ENCODE measurements at regions not wholly inside any gene's neighbourhood (a gene's known extent, or its start where the extent isn't known, plus 50 kb on each side); places are given as distances from the start of the nearest gene placed in this dataset.

GRCh38 chr3:43166406-43166805 lies 60.5 kb upstream of the POMGNT2 start:
- 63 to 68% methylated on average over 1 of the region's 1 CpG for WGBS, 2 donors
- DNase-seq (ENCODE audit: low spot score in 2 of 2): no peak

GRCh38 chr3:43165786-43166185 lies 59.9 kb upstream of the POMGNT2 start:
- TF ChIP-seq CTCF (IDR thresholded peaks at IDR 0.05): no peak
- H3K4me1 ChIP-seq: peaks cover 0 to 12% (median 3%) of the 10 kb centered on the region in 4 donors
- no peak overlapping the region for H3K4me3 ChIP-seq
- peaks cover 0 to 19% (median 1%) of the 10 kb centered on the region in 4 donors for H3K9me3 ChIP-seq
- H3K36me3 ChIP-seq: no peaks in the 10 kb centered on the region
- H3K27ac ChIP-seq: no peak overlapping the region
- WGBS, 2 donors: 79 to 85% methylated on average over 3 of the region's 3 CpGs
- no peak for DNase-seq (ENCODE audit: low spot score in 2 of 2)
- H3K27me3 ChIP-seq: no peaks in the 10 kb centered on the region

More at GRCh38 chr3:43166406-43166805, 60.5 kb upstream of the POMGNT2 start:
- TF ChIP-seq EP300 (IDR thresholded peaks at IDR 0.05): no peak
- no peak for TF ChIP-seq POLR2A (IDR thresholded peaks at IDR 0.05)
- no peak for TF ChIP-seq CTCF (IDR thresholded peaks at IDR 0.05)
- no peak overlapping the region for H3K27ac ChIP-seq
- H3K9me3 ChIP-seq: peaks cover 0 to 19% (median 1%) of the 10 kb centered on the region in 4 donors
- H3K4me1 ChIP-seq: peaks cover 0 to 12% (median 3%) of the 10 kb centered on the region in 4 donors
- H3K36me3 ChIP-seq: no peaks in the 10 kb centered on the region
- no peaks in the 10 kb centered on the region for H3K27me3 ChIP-seq
- no peak overlapping the region for H3K4me3 ChIP-seq

GRCh38 chr3:43163895-43164493 lies 58.1 kb upstream of the POMGNT2 start:
- Histone ChIP-seq H3K36me3 (no peaks in the 10 kb centered on the region), H3K4me1 (peaks cover 0 to 12% (median 3%) of the 10 kb centered on the region in 4 donors), H3K27ac (no peak overlapping the region), H3K9me3 (peaks cover 0 to 19% (median 1%) of the 10 kb centered on the region in 4 donors), H3K4me3 (no peak overlapping the region), H3K27me3 (no peaks in the 10 kb centered on the region)
- 81 to 85% methylated on average over 8 of the region's 9 CpGs for whole genome bisulfite sequencing, 2 donors
- no peak for TF ChIP-seq CTCF (IDR thresholded peaks at IDR 0.05)
- no peak for TF ChIP-seq EP300 (IDR thresholded peaks at IDR 0.05)
- no peak for TF ChIP-seq POLR2A (IDR thresholded peaks at IDR 0.05)
- no peak for DNase-seq (ENCODE audit: low spot score in 2 of 2)

- H3K36me3 ChIP-seq: no peaks in the 10 kb centered on the region
- WGBS, 2 donors: 31 to 36% methylated on average over 13 of the region's 13 CpGs
- H3K27ac ChIP-seq: peak overlapping the region in 2 of 4 donors; percentile 40 to 57
- H3K27me3 ChIP-seq: no peaks in the 10 kb centered on the region
- H3K9me3 ChIP-seq: peaks cover 0 to 19% (median 1%) of the 10 kb centered on the region in 4 donors
- H3K4me1 ChIP-seq: peaks cover 0 to 12% (median 3%) of the 10 kb centered on the region in 4 donors
- peak in 1 of 2 donors; percentile 4 for DNase-seq (ENCODE audit: low spot score in 2 of 2)
- H3K4me3 ChIP-seq: no peak overlapping the region
- peak in 3 of 5 experiments; percentile 25 to 43 (median 40) for TF ChIP-seq CTCF (IDR thresholded peaks at IDR 0.05)
- no peak for TF ChIP-seq EP300 (IDR thresholded peaks at IDR 0.05)
- TF ChIP-seq POLR2A (IDR thresholded peaks at IDR 0.05): no peak
Measured at GRCh38 chr3:43162230-43163084, 56.6 kb upstream of the POMGNT2 start.

- peaks cover 0 to 12% (median 3%) of the 10 kb centered on the region in 4 donors for H3K4me1 ChIP-seq
- peaks cover 0 to 16% (median 1%) of the 10 kb centered on the region in 4 donors for H3K9me3 ChIP-seq
- peak overlapping the region in 1 of 4 donors; percentile 40 for H3K27ac ChIP-seq
- no peak for DNase-seq (ENCODE audit: low spot score in 2 of 2)
- H3K27me3 ChIP-seq: no peaks in the 10 kb centered on the region
- TF ChIP-seq POLR2A (IDR thresholded peaks at IDR 0.05) (no peak), CTCF (IDR thresholded peaks at IDR 0.05) (peak in 1 of 5 experiments; percentile 27)
- no peak overlapping the region for H3K4me3 ChIP-seq
- 64 to 70% methylated on average over 5 of the region's 5 CpGs for WGBS, 2 donors
- H3K36me3 ChIP-seq: no peaks in the 10 kb centered on the region
Measured at GRCh38 chr3:43161684-43162229, 55.9 kb upstream of the POMGNT2 start.

Measured in tibial nerve (tissue), 4 donors.